Fibroblast of villous mesenchyme (primary cell): ENCODE measurements at regions not wholly inside any gene's neighbourhood (a gene's known extent, or its start where the extent isn't known, plus 50 kb on each side); places are given as distances from the start of the nearest gene placed in this dataset.

ENCODE experiments used
- DNase-seq: peaks from one replicate; pipeline ENCODE4 v3.0.0-alpha.2; 2010; ENCODE audit warnings: low read depth
- H3K4me3 ChIP-seq: 2 replicates; pipeline ENCODE4 v1.5.1; 2011; ENCODE audit warnings: low read depth, mild to moderate bottlenecking, low read length
- TF ChIP-seq, protein P1 (sequence below): IDR thresholded peaks from 2 replicates; pipeline ENCODE4 v1.5.1; 2012; ENCODE audit warnings: low read depth, mild to moderate bottlenecking, low read length; ENCODE audit not compliant: insufficient read depth

DNA sequence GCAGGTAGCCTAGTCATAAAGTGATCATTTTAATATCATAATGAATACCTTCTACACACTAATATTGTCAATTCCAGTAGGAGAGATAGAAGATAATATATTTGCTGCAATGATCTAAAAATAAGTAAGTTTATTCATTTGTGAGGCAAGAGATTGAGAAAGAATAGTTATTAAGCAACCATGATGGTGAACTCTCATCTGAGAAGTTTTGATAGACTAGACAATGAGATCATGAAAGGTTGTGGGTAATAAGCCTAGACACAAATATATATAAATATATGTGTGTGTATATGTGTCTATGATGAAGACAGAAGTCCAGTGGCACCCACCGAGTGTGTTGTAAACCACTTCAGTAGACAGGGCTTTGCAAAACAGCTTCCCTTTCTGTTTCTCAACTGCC is 181.0 kb upstream of the CHST9 start:
- no peak overlapping the region for H3K4me3 ChIP-seq
- DNase-seq, result no peak
- TF ChIP-seq, protein P1, sequence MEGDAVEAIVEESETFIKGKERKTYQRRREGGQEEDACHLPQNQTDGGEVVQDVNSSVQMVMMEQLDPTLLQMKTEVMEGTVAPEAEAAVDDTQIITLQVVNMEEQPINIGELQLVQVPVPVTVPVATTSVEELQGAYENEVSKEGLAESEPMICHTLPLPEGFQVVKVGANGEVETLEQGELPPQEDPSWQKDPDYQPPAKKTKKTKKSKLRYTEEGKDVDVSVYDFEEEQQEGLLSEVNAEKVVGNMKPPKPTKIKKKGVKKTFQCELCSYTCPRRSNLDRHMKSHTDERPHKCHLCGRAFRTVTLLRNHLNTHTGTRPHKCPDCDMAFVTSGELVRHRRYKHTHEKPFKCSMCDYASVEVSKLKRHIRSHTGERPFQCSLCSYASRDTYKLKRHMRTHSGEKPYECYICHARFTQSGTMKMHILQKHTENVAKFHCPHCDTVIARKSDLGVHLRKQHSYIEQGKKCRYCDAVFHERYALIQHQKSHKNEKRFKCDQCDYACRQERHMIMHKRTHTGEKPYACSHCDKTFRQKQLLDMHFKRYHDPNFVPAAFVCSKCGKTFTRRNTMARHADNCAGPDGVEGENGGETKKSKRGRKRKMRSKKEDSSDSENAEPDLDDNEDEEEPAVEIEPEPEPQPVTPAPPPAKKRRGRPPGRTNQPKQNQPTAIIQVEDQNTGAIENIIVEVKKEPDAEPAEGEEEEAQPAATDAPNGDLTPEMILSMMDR, result no peak

DNA sequence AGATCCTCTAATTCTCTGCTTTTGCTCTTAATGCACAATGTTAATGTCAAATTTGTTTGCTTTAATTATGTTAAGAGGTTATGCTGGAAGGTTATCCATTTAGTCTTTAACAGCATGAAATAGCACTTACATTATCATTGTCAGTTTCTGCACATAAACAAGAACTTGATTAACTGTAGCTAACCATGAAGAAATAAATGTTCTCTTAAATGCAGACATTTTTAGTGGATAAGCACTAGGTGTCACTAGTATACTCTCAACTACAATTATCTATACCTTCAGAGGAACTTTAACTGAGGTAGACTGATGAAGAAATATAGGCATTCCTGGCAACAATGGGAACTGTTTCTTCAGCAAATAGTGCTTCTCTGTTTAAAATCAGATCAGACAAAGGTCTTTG is 178.8 kb upstream of the CHST9 start:
- H3K4me3 ChIP-seq, result no peak overlapping the region
- TF ChIP-seq, protein P1, result no peak
- no peak for DNase-seq

DNA sequence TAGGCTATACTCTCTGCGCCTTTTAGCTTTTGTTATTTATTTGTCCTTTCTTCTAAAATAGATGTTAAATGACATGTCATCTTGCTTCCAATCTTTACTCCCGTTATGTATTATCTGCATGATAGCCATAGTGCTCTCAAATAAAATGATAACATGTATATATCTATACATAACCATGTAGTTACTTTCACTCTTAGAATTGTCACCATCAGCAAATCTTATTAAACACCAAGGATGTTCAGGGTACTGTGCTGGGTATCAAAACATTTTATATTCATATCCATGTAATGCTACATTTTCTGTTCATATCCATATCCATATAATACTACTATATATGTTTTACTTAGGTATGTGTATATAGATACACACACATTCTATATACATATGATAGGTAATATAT is 176.4 kb upstream of the CHST9 start:
- no peak for DNase-seq
- no peak overlapping the region for H3K4me3 ChIP-seq
- TF ChIP-seq, protein P1, result no peak

DNA sequence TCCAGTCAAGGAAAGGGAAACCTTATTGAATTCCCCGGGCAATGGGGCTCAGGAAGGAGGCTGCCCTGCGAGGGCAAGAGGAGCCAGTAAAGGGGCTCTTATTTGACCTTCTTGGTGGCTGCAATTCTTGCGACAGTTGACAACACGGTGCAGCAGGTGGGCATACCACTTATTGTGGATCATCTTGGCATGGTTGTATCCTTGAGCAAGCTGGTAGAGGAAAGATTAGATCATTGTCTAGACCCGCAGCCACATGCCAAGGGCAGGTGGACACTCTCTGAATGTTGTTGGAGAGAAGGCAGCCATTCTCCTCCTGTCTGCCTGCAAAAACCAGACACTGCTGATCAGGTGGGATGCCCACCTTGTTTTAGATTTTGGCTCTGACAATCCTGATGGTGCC is 170.2 kb upstream of the CHST9 start:
- no peak overlapping the region for H3K4me3 ChIP-seq
- TF ChIP-seq, protein P1, result no peak
- DNase-seq, result no peak

DNA sequence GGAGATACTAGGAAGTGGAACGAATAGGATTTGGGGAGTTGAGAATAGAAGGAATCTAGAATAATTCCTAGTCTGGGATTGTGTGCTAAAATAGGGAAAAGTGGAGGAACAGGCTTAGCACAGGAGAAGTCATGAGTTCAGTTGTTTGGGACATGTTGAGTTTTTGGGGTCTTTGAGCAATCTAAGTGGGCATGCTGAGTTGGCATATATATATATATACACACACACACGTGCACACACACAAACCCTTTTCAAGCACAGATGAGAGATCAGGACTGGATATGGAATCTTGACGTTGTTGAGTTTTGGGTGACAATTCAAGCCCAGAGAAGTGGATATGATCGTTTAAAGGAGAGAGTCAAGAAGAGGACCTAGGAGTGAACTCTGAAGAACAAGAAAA is 168.2 kb upstream of the CHST9 start:
- TF ChIP-seq, protein P1, result no peak

DNA sequence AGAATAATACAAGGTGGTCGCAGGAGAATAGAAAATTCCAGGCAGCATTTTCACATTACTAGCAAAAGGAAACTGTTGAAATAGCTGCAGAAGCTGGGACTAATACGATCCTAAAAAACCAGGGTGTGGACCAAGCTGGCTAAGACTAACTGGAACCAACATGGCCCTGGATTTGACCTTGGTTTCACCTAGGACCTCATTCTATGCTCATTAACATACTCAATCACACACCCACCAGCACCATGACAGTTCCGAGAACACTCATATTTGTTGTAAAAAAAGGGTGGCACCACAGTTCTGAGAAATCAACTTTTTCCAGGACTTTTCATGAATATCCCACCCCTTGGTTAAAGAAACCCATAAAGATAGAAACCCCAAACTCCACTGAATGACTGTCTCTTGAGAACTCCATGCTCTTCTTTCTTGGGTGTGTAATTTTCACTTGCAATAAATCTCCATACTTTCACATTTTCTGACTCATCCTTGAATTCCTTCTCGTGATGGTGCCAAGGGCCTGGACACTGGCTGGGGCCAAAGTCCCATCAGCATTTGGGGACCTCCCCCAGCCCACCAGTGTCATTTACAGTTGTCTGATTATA is 164.3 kb upstream of the CHST9 start:
- H3K4me3 ChIP-seq, result no peak overlapping the region
- DNase-seq, result no peak
- TF ChIP-seq, protein P1, result no peak

More for the DNA sequence above, 168.2 kb upstream of the CHST9 start:
- DNase-seq, result no peak
- H3K4me3 ChIP-seq, result no peak overlapping the region

DNA sequence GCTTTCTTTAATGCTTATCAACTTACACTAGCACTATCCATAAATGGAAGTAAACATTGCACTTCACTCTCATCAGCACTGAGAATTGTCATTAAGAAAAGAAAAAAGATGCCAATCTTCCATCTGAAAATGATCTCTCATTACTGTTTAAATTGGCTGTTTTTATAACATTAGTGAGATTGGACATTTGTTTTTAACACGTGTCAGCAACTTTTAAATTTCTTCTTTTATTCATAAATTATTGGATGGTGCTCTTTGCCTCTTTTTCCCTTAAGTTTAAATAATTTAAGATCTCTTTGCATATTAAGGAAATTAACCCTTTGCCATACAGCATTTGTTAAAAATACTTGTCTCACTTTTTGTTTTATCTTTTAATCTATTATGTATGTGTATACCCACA is 146.5 kb upstream of the CHST9 start:
- no peak for DNase-seq
- no peak overlapping the region for H3K4me3 ChIP-seq
- TF ChIP-seq, protein P1, result no peak
